ENCODE measurements at regions not wholly inside any gene's neighbourhood (a gene's known extent, or its start where the extent isn't known, plus 50 kb on each side); places are given as distances from the start of the nearest gene placed in this dataset.
"Not testable (repeated sequence)": the region's sequence is repeated elsewhere in the genome, so short reads cannot be mapped to it uniquely, and the experiment has no call there.

GRCh38 chr11:134982432-134982831, 570.4 kb upstream of the B3GAT1 start:
- TF ChIP-seq, protein P1, sequence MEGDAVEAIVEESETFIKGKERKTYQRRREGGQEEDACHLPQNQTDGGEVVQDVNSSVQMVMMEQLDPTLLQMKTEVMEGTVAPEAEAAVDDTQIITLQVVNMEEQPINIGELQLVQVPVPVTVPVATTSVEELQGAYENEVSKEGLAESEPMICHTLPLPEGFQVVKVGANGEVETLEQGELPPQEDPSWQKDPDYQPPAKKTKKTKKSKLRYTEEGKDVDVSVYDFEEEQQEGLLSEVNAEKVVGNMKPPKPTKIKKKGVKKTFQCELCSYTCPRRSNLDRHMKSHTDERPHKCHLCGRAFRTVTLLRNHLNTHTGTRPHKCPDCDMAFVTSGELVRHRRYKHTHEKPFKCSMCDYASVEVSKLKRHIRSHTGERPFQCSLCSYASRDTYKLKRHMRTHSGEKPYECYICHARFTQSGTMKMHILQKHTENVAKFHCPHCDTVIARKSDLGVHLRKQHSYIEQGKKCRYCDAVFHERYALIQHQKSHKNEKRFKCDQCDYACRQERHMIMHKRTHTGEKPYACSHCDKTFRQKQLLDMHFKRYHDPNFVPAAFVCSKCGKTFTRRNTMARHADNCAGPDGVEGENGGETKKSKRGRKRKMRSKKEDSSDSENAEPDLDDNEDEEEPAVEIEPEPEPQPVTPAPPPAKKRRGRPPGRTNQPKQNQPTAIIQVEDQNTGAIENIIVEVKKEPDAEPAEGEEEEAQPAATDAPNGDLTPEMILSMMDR (IDR thresholded peaks at IDR 0.05): not testable (repeated sequence)
- TF ChIP-seq POLR2AphosphoS5 (IDR thresholded peaks at IDR 0.05); POLR2A (IDR thresholded peaks at IDR 0.05; ENCODE audit: low read depth): not testable (repeated sequence)

Measured in esophagus muscularis mucosa (tissue), 3 donors.